HG03097 (cell line): ENCODE measurements at regions not wholly inside any gene's neighbourhood (a gene's known extent, or its start where the extent isn't known, plus 50 kb on each side); places are given as distances from the start of the nearest gene placed in this dataset.

Experiments used
- ATAC-seq: cut with Tn5 transposase; IDR thresholded peaks from one replicate; pipeline ENCODE4 v1.9.1; 2021; ENCODE audit not compliant: unreplicated experiment, low FRiP score

DNA sequence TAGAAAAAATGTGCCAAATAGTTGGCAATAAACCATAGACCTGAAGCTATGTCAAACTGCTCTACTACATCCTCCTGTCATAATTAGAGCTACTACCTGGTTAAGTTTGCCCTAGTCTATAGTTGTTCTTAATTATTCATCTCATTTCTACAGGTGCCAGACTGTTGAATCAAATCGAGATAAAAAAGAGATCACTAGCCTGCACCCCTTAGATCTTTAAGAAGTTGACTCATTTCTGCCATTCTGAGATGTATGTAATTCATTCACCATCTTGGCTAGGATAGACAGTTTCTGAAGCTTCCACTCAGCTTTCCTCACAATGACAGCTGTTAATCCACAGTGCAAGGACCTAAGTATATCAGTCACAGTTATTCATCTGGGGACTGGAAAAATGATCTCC is 452.1 kb upstream of the BOD1L1 start:
- ATAC-seq = no peak

GRCh38 chr4:14083150-14083549 is 455.6 kb upstream of the BOD1L1 start:
- no peak for ATAC-seq

DNA sequence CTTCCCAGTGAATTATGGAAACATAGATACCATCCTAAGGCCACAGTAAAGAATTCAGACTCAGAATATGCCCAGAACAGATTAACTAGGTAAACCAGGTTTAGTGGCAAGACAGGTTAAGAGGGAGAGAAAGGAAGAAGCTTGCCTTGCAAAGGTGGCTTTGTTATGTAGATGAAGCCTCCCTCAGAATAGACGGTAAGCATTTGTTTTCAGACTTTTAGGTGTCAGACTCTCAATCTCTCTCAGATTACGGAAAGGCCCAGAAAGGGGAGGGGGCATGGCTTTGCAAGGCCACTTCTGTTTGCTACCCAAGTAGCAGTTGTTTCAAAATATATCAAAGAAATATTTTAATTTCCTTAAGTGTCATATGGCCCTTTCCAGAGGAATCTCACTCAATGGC is 457.1 kb upstream of the BOD1L1 start:
- no peak for ATAC-seq

DNA sequence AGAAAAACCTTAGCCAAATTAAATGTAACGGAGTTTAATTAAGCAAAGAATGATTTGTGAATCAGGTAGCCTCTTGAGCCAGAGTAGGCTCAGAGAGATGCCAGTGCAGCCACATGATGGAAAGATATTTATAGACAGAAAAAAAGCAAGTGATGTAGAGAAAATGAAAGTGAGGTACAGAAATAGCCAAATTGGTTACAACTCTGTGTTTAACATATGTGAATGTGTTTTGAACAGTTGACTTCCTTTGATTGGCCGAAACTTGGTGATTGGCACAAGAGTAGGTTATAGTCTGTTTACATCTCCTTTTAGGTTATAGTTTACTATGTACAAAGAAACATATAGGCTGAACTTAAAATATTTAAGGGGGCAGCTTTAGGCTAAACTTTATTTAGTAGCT is 459.9 kb upstream of the BOD1L1 start:
- peak; percentile 43 for ATAC-seq

GRCh38 chr4:14087921-14088320 is 460.4 kb upstream of the BOD1L1 start:
- ATAC-seq = no peak

GRCh38 chr4:14091531-14091930 is 464.0 kb upstream of the BOD1L1 start:
- no peak for ATAC-seq

GRCh38 chr4:14091966-14092365 is 464.4 kb upstream of the BOD1L1 start:
- no peak for ATAC-seq

DNA sequence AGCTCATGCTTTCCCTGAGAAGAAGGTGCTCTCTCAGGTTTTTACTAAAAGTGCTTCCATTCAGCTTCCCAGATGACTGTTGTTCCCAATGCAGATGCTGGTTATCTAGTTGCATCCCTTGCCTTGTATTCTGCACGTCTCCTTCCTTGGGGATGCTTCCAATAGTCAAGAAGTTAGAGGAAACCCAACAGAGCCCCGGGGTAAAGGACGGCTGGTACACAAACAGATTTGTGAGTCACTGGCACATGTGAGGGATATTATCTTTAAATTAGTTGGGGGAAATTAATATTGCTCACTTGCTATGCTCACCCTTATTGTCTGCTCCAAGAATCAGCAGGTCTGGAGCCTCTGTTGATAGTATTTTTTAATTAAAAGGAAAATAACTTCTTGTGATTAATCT is 465.2 kb upstream of the BOD1L1 start:
- ATAC-seq = no peak

- ATAC-seq = no peak
Observed at GRCh38 chr4:14095831-14096230, 468.3 kb upstream of the BOD1L1 start.

- ATAC-seq = no peak
Observed at GRCh38 chr4:14096396-14096965, 469.0 kb upstream of the BOD1L1 start.

DNA sequence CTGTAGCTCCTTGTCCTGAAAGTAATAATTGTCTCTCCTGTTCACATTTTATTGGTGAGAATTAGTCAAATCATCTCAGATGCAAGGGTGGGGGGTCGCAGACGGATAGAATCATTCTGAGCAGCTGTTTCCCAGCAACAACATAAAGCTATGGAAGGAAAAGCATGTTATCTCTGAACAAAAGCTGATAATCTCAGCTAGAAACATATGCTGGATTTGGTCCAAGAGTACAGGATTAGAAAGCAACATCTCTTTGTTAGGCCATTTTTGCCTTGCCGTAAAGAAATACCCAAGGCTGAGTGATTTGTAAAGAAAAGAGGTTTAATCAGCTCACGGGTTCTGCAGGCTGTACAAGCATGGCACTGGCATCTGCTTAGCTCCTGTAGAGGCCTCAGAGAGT is 472.8 kb upstream of the BOD1L1 start:
- no peak for ATAC-seq

- ATAC-seq = no peak
Observed at GRCh38 chr4:14110407-14110806, 482.9 kb upstream of the BOD1L1 start.

DNA sequence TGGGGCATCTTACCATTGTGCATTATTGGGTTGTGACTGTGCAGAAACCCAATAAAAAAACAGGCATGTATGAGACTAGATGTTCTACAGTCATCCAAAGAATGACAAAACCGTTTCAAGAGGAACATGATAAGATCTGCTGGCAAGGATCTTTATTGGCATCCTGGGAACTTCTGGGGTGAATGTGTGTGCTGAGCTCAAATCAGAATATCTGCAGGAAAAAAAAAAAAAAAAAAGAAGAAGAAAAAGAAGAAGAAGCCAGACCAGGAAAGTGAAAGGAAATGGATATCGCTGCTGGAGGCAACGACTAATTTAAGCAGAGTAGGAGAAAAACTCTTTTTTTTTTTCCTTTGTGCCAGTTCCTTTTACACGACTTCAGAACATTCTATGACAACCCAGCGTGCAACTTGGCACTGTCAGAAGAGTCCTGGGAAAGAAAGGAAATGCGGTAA is 484.2 kb upstream of the BOD1L1 start:
- no peak for ATAC-seq

GRCh38 chr4:14115106-14115505 is 487.6 kb upstream of the BOD1L1 start:
- no peak for ATAC-seq

DNA sequence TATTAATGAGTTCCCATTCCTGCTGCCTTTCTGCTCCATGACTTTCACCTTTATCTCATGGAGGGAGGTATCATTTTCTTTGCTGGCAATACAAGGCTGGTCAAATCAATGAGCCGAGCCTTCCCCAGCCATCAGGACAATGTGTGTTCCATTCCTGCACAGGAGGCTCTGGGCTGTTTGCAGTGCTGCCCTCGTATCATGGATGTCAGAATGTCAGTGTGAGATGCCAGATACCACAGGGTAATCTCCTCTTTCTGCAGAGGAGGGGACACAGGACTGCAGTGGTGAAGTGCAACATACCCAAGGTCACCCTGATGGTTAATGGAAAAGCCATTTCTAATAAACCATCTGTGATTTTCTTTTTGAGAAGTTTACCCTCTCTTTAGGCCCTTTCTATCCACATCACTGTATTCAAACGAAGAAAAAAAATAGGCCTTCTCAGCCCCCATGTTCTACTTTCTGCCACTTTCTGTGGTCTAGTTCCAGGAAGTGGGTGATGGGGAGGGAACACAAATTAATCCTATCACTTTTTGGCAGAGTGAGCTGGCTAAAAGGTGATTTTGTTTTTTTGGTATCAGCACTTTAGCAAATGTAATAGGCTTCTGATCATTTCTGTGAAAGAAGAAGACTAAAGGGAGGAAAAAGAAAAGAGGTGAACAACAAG is 490.2 kb upstream of the BOD1L1 start:
- no peak for ATAC-seq

DNA sequence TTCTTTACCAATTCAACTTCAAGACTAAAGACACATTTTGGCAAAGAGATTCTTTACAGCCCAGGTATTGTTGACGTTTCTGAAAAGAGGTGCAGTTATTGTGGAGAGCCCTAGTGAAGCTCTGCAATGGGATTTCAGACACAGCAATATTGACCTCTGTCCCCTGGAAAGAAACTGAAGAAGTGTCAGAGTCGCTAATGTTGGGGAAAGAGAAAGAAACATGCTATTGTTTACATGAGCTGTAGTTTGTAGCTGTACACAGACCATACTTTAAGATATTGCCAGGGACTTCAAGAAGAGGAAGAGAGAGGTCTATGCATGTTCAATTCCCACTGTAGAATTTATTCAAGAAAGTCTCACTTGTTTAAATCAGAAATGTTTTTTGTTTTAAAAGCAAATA is 497.3 kb upstream of the BOD1L1 start:
- ATAC-seq = no peak

- peak; percentile 79 for ATAC-seq
Observed at GRCh38 chr4:14125375-14126129, 498.0 kb upstream of the BOD1L1 start.

DNA sequence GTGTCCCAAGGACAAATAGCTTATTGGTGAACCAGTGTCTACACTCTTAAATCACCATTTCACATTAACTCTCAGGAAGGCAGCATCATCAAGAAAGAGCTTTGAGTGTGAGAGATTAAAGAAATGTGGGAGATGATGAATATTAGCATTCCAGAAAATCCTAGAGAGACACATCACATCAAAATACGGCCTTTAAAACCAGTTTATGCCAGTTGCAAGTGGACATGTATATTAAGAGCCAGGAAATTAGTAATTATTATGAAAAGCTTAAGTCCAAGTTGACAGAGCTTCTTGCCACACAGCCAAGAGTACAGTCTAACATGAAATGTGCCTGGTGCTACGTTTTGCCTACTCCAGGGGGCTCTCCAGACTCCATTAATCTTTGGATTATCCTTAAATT is 503.0 kb upstream of the BOD1L1 start:
- no peak for ATAC-seq

- ATAC-seq = no peak
Observed at GRCh38 chr4:14131335-14131734, 503.8 kb upstream of the BOD1L1 start.

GRCh38 chr4:14132301-14132700 is 504.8 kb upstream of the BOD1L1 start:
- ATAC-seq = no peak

DNA sequence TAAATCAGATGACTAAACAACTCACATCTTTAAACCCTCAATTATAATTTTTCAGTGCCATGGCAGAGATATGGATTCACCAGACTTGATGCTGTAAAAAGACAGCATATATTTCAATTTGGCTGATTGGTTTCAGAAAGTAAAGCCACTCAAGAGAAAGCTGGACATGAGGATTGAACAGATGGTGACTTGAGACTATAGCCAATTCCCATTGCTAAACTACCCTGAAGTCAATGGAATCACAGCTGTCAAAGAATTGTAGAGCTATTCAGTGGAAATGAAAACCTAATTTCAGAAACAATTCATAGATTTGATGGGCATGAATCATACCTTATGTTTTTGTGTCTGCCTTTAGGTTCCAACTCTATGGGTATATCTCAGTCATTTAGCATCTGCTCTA is 510.6 kb upstream of the BOD1L1 start:
- no peak for ATAC-seq

- ATAC-seq = no peak
Observed at GRCh38 chr4:14143892-14144291, 516.4 kb upstream of the BOD1L1 start.
